ENCODE measurements at regions not wholly inside any gene's neighbourhood (a gene's known extent, or its start where the extent isn't known, plus 50 kb on each side); places are given as distances from the start of the nearest gene placed in this dataset.

GRCh38 chr3:17800232-17800631, 57.8 kb upstream of the TBC1D5 start:
- no peak for DNase-seq (ENCODE audit: low read depth in 2 of 2)

- no peak for DNase-seq (ENCODE audit: low read depth in 2 of 2)
Measured at GRCh38 chr3:17799312-17799711, 56.9 kb upstream of the TBC1D5 start.

- DNase-seq (ENCODE audit: low read depth in 2 of 2), result no peak
Measured at GRCh38 chr3:17798000-17798399, 55.6 kb upstream of the TBC1D5 start.

- DNase-seq (ENCODE audit: low read depth in 2 of 2), result no peak
Measured at GRCh38 chr3:17795711-17796110, 53.3 kb upstream of the TBC1D5 start.

- DNase-seq (ENCODE audit: low read depth in 2 of 2), result no peak
Measured at GRCh38 chr3:17795280-17795679, 52.8 kb upstream of the TBC1D5 start.

- no peak for DNase-seq (ENCODE audit: low read depth in 2 of 2)
Measured at GRCh38 chr3:17793542-17794195, 51.2 kb upstream of the TBC1D5 start.
